Urinary bladder (tissue), 3 donors: ENCODE measurements at regions not wholly inside any gene's neighbourhood (a gene's known extent, or its start where the extent isn't known, plus 50 kb on each side); places are given as distances from the start of the nearest gene placed in this dataset.

Experiments
- DNase-seq: peaks from one replicate; pipeline ENCODE4 v3.0.0-alpha.2; 2015; ENCODE audit errors: extremely low spot score
- H3K27ac ChIP-seq: one replicate; pipeline ENCODE4 v1.5.1; 2013; ENCODE audit warnings: low read depth, mild to moderate bottlenecking, moderate library complexity
- H3K36me3 ChIP-seq: one replicate; pipeline ENCODE4 v1.6.1; 2013; ENCODE audit warnings: mild to moderate bottlenecking, moderate library complexity; ENCODE audit not compliant: insufficient read depth
- H3K4me1 ChIP-seq: one replicate; pipeline ENCODE4 v1.6.1; 2013; ENCODE audit warnings: mild to moderate bottlenecking, moderate library complexity; ENCODE audit not compliant: insufficient read depth
- H3K4me3 ChIP-seq: one replicate; pipeline ENCODE4 v1.5.1; 2013; ENCODE audit warnings: low read depth, low read length
- WGBS: extraction: QIAGEN DNeasy Blood & Tissue Kit; methylation state at CpG from one replicate; pipeline ENCODE4 v1.1.7; 2013; 5-methylcytosine and 5-hydroxymethylcytosine counted together
- donor health status: healthy with polysubstance abuse.
- donor health status: healthy.

- WGBS: 74% methylated on average over 6 of the region's 6 CpGs
- Histone ChIP-seq H3K4me1 (no peaks in the 10 kb centered on the region), H3K4me3 (no peak overlapping the region), H3K36me3 (no peaks in the 10 kb centered on the region), H3K27ac (no peak overlapping the region)
- DNase-seq: no peak
Measured at GRCh38 chr2:18428516-18428915, 131.9 kb downstream of the RDH14 start.

DNA sequence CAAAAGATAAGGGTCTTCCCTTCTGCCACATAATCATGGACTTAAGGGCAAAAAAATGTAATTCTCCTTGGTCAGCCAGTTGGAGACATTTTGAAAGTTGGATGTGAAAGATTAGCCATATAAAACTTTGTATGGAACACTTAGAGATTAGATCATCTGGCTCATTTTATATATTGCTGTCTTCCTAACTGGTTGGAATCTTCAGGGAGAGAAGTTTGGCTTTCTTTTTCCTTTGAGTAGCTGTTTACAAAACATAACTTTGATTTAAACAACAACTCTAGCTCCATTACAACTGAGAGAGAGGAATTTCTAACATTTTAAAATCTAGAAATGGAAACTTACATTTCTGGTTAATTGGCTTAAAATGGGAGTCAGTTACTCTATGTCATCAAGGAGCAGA lies 132.7 kb downstream of the RDH14 start:
- DNase-seq: no peak
- no peak overlapping the region for H3K4me3 ChIP-seq
- no peak overlapping the region for H3K27ac ChIP-seq
- no peaks in the 10 kb centered on the region for H3K36me3 ChIP-seq
- H3K4me1 ChIP-seq: no peaks in the 10 kb centered on the region

DNA sequence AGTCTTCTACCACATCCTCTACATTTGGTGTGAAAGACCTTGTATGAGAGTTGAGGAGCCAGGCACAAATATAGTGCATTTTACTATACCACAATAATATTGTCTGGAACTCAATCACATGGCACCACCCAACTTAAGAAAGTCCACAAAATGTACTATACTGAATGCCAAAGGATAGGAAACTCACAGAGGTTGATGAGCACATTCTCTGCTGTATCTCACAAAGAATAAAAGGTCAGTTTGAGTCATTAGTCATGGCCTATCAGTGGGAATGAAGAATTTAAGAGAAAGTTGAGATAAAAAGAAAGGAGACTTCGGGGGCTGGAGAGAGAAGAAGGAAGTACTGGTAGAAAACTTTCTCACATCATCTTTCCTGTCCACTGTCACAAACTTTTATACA lies 134.3 kb downstream of the RDH14 start:
- H3K4me1 ChIP-seq: no peaks in the 10 kb centered on the region
- 63% methylated on average over 1 of the region's 1 CpG for WGBS
- no peak overlapping the region for H3K27ac ChIP-seq
- H3K36me3 ChIP-seq: no peaks in the 10 kb centered on the region
- no peak overlapping the region for H3K4me3 ChIP-seq
- no peak for DNase-seq

DNA sequence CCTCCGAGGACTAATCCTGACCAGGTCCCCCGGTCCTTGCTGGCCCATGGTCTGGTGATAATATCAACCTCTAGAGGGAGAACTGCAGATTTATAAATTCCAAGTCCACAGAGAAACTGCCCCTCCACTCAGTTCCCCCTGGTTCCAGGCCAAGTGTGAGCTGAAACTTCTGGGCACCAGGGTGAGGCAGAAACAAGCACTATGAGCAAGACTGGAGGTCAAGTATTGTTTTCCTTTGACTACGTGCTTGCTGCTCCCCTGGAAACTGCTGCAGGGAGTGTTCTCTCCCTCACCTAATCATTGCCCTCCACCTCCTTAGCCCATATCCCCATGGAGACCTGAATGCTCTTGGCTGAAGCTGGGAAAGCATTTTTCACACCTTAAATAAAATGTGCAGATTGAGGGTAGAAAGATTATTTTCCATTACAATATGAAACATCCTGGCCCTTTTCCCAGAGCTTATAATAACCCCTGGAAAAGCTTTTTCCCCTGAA lies 135.2 kb downstream of the RDH14 start:
- DNase-seq: no peak
- 68% methylated on average over 3 of the region's 3 CpGs for WGBS
- Histone ChIP-seq H3K4me1 (no peaks in the 10 kb centered on the region), H3K4me3 (no peak overlapping the region), H3K27ac (no peak overlapping the region), H3K36me3 (no peaks in the 10 kb centered on the region)

- Histone ChIP-seq H3K4me1 (no peaks in the 10 kb centered on the region), H3K27ac (no peak overlapping the region), H3K36me3 (no peaks in the 10 kb centered on the region), H3K4me3 (no peak overlapping the region)
- no peak for DNase-seq
Measured at GRCh38 chr2:18423636-18424035, 136.8 kb downstream of the RDH14 start.

- no peak for DNase-seq
- Histone ChIP-seq H3K4me1 (no peaks in the 10 kb centered on the region), H3K4me3 (no peak overlapping the region), H3K27ac (no peak overlapping the region), H3K36me3 (no peaks in the 10 kb centered on the region)
- WGBS: 69% methylated on average over 2 of the region's 2 CpGs
Measured at GRCh38 chr2:18422432-18423165, 137.9 kb downstream of the RDH14 start.

DNA sequence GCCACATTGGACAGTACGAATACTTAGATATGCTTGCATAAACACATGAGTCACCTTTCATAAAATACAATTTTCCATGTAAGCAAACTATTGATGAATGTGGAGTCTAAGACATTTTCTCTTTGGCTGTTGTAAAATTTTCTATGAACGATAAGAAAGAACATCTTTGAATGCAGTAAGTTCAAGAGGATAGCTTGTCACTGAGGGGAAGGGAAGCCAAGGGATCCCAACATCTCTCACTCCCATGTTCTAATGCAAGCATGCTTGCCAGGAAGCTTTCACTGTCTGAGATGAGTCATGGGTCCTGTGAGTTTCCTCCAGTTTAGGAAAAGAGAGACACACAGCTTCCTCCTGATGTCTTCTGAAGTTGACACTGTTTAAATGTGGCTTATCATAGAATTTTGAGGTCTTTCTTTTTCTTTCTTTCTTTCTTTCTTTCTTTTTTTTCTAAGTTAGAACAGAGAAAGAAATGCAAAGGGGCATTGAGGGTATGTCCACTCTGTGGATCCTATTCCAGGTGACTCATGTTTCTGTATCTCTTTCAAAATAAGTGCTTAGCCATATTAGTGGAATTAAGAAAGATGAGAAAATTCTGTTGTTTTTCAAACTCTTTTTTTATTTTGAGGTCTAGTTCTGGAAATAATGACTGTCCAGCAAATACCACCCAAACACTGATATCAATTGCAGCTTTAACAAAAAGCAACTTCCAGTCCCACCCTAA lies 146.6 kb downstream of the RDH14 start:
- no peak overlapping the region for H3K27ac ChIP-seq
- no peak overlapping the region for H3K4me3 ChIP-seq
- WGBS: 20% methylated on average over 2 of the region's 2 CpGs
- no peaks in the 10 kb centered on the region for H3K36me3 ChIP-seq
- no peak for DNase-seq
- H3K4me1 ChIP-seq: no peaks in the 10 kb centered on the region

DNA sequence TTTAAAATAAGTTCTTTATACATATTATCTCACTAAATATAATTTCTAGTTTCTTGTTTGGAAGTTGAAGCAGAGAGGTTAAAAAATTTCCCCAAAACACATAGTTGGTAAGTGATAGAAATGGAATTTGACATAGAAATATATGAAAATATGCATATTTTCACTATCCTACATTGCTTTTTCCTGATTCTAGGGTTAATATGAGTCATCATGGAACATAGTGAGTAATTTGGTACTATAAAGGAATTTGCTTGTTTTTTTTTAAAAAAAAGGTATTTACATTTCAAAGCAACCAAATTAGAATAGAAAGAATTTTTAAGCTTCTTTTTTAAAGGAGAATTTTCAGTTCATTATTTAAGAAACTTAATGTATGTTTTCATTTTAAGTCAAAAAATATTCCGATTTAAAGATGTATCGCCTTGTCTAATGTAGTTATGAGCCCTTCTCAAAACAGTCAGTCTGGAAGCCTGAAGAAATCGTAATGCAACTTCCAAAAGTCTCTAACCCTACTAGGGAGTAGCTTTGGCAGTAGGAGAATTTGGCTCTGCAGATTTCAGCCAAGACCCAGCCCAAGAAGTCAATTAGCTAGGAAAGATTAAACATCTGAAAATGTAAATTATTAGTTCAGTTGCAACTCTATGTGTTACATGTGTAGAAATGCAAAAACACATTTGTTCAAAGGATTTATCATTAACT lies 147.3 kb downstream of the RDH14 start:
- 61% methylated on average over 3 of the region's 3 CpGs for WGBS
- H3K27ac ChIP-seq: no peak overlapping the region
- H3K4me3 ChIP-seq: no peak overlapping the region
- H3K4me1 ChIP-seq: no peaks in the 10 kb centered on the region
- H3K36me3 ChIP-seq: no peaks in the 10 kb centered on the region
- DNase-seq: no peak

DNA sequence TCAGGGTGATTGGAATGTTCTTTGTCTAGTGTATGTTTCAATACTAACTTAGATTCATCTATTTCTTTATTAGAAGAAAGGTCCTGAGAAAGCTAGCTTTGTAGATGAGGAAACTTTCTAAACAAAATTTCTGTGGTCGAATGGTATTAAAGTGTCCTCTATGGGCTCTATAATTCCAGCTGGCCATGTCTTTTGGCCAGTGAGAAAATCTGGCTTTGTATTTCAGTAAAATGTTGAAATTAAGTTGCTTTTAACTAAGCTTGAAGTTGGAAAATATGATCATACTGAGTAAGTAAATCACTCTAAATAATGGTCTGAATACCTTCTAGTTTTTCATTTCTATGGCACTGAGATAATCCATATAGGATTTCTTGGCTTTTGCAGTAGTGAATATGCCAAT lies 148.8 kb downstream of the RDH14 start:
- no peak for DNase-seq
- Histone ChIP-seq H3K36me3 (no peaks in the 10 kb centered on the region), H3K4me3 (no peak overlapping the region), H3K4me1 (no peaks in the 10 kb centered on the region), H3K27ac (no peak overlapping the region)
- WGBS: 55% methylated on average over 1 of the region's 1 CpG

DNA sequence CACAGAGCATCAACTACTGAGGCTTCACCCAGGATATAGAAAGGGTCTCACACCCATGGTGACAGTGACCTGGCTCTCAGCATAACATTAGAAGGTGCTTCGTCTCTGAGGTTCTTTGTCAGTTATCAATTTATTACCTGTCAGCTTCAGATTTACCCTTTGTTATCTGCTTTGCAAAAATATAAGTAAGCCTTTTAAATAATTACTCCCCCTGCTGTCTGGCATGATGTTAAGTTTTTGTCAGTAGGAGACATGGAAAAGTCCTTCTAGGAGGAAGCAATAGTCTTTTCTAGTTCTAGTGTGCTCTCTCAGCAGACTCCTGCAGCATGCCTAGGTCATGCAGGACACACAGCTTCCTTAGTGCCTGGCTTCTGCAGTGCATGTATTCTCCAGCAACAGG lies 149.9 kb downstream of the RDH14 start:
- Histone ChIP-seq H3K4me3 (no peak overlapping the region), H3K36me3 (no peaks in the 10 kb centered on the region), H3K4me1 (no peaks in the 10 kb centered on the region), H3K27ac (no peak overlapping the region)
- 84% methylated on average over 1 of the region's 1 CpG for WGBS
- DNase-seq: no peak

GRCh38 chr2:18408638-18409037 lies 151.8 kb downstream of the RDH14 start:
- Histone ChIP-seq H3K4me3 (no peak overlapping the region), H3K27ac (no peak overlapping the region), H3K36me3 (no peaks in the 10 kb centered on the region), H3K4me1 (no peaks in the 10 kb centered on the region)
- DNase-seq: no peak
- WGBS: 94% methylated on average over 2 of the region's 2 CpGs

- Histone ChIP-seq H3K27ac (no peak overlapping the region), H3K36me3 (no peaks in the 10 kb centered on the region), H3K4me3 (no peak overlapping the region), H3K4me1 (no peaks in the 10 kb centered on the region)
- DNase-seq: no peak
- WGBS: 28% methylated on average over 2 of the region's 2 CpGs
Measured at GRCh38 chr2:18406219-18406618, 154.2 kb downstream of the RDH14 start.

DNA sequence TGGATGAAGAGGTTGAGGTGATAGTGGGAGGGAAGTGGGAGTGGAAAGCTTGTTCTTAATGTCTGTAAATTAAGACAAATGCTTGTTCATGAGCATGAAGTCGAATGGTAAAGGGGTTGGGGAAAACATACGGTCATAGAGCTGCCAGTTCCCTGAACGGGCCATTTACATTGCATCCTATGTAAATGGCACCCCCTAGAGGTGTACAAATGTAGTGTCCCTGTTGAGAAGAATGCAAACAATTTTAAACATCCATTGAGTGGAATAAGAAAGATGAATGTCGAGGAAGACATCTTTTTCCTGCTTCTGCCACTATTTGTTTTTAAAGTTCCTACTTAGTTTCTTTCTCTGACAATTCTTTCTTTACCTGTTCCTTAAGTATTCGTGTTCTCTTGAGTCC lies 155.7 kb downstream of the RDH14 start:
- Histone ChIP-seq H3K36me3 (no peaks in the 10 kb centered on the region), H3K27ac (no peak overlapping the region), H3K4me1 (no peaks in the 10 kb centered on the region), H3K4me3 (no peak overlapping the region)
- WGBS: 83% methylated on average over 5 of the region's 5 CpGs
- no peak for DNase-seq

- H3K4me3 ChIP-seq: no peak overlapping the region
- H3K36me3 ChIP-seq: no peaks in the 10 kb centered on the region
- no peak for DNase-seq
- H3K27ac ChIP-seq: no peak overlapping the region
- no peaks in the 10 kb centered on the region for H3K4me1 ChIP-seq
- 76% methylated on average over 4 of the region's 4 CpGs for WGBS
Measured at GRCh38 chr2:18403921-18404522, 156.4 kb downstream of the RDH14 start.
